Heart left ventricle (tissue), 16 donors: ENCODE measurements at regions not wholly inside any gene's neighbourhood (a gene's known extent, or its start where the extent isn't known, plus 50 kb on each side); places are given as distances from the start of the nearest gene placed in this dataset.

Source experiments
- ATAC-seq, 4 donors: fragments of 200-7000 bp; cut with Tn5 transposase; one replicate each; pipeline ENCODE4 v1.9.1; 2020 to 2022; ENCODE audit warnings: moderate library complexity in 4 of 4, mild to moderate bottlenecking in 3 of 4, moderate number of reproducible peaks in 1 of 4
- DNase-seq, 5 donors: peaks; one replicate each; pipeline ENCODE4 v3.0.0-alpha.2; 2020
- H3K27ac ChIP-seq, 12 donors: fragments of 200-600 bp; sonication (generic) in 4 of 12; one replicate each; pipeline versions ENCODE4 v1.5.0 to v1.8.0; 2016 to 2022; ENCODE audit warnings: mild to moderate bottlenecking in 2 of 12
- H3K27me3 ChIP-seq, 9 donors: fragments of 200-600 bp; sonication (generic) in 2 of 9; one replicate each; pipeline versions ENCODE4 v1.5.1 to v1.8.0; 2016 to 2022; ENCODE audit warnings: mild to moderate bottlenecking in 3 of 9
- H3K36me3 ChIP-seq, 9 donors: fragments of 200-600 bp; sonication (generic) in 2 of 9; one replicate each; pipeline versions ENCODE4 v1.5.0 to v1.8.0; 2018 to 2022; ENCODE audit warnings: mild to moderate bottlenecking in 2 of 9
- H3K4me1 ChIP-seq, 12 donors: fragments of 200-600 bp; sonication (generic) in 4 of 12; one replicate each; pipeline versions ENCODE4 v1.5.0 to v1.8.0; 2016 to 2022; ENCODE audit warnings: mild to moderate bottlenecking in 3 of 12
- H3K4me3 ChIP-seq, 12 donors: fragments of 200-600 bp; sonication (generic) in 4 of 12; one replicate each; pipeline versions ENCODE4 v1.5.0 to v1.8.0; 2017 to 2022; ENCODE audit warnings: mild to moderate bottlenecking in 9 of 12, moderate library complexity in 4 of 12
- H3K9me3 ChIP-seq, 12 donors: fragments of 200-600 bp; sonication (generic) in 4 of 12; one replicate each; pipeline versions ENCODE4 v1.5.0 to v1.8.0; 2016 to 2022; ENCODE audit warnings: mild to moderate bottlenecking in 1 of 12
- POLR2A ChIP-seq, 2 donors: fragments of 450-650 bp; IDR thresholded peaks; one replicate each; pipeline ENCODE4 v1.6.1; 2017; ENCODE audit warnings: antibody characterized with exemption in 2 of 2, mild to moderate bottlenecking in 2 of 2, moderate library complexity in 2 of 2
- WGBS, 4 donors: extraction: QIAGEN DNeasy Blood & Tissue Kit in 2 of 4; methylation state at CpG; one replicate each; pipeline versions ENCODE4 v1.1.5 to v1.1.7; 2013 to 2018; 5-methylcytosine and 5-hydroxymethylcytosine counted together
- intact Hi-C, 10 donors: fragments of 100-400 bp; cut with DNase I; formaldehyde crosslinking; loops; one replicate each; pipeline versions ENCODE4 v1.11.1 to v1.14.2; 2022
- TF ChIP-seq, protein P1 (sequence below), 12 donors: fragments of 200-600 bp; sonication (generic) in 4 of 12; IDR thresholded peaks; one replicate each; pipeline versions ENCODE4 v1.5.0 to v1.8.0; 2018 to 2022; ENCODE audit warnings: antibody characterized with exemption in 12 of 12, mild to moderate bottlenecking in 5 of 12
- donor health status: ischemic (EF 13 %, LVEDD 7.1; RV severe dilation, severe dysfunction).
- donor health status: healthy with polysubstance abuse.
- donor health status: DM: no; HTN: yes; CAD: no.
- donor health status: DM: no; HTN: no; CAD: no.
- donor health status: ischemic (EF 25% LVEDD 6.9; RV normal size, moderate dysfunction).
- donor health status: ischemic (EF 25% LVEDD 5.7; RV mildly dilated, moderate dysfunction).
- donor health status: healthy.
- donor health status: DM: yes; HTN: yes; CAD: no.
- donor health status: ischemic (EF 35%, LVEDD 5.7; RV mildly dilated, moderate dysfunction).
- donor health status: nonischemic (EF 11% LVEDD 7.7; RV severe dilation, severe dysfunction).
- donor health status: DM: yes; HTN: yes; CAD: no.
- donor health status: PGD.
- donor health status: ischemic (EF 29% LVEDD 5.4; RV normal size, mild dysfunction).
- donor health status: nonischemic (EF 23%, LVEDD 6.1; RV moderate dilation, normal function).

DNA sequence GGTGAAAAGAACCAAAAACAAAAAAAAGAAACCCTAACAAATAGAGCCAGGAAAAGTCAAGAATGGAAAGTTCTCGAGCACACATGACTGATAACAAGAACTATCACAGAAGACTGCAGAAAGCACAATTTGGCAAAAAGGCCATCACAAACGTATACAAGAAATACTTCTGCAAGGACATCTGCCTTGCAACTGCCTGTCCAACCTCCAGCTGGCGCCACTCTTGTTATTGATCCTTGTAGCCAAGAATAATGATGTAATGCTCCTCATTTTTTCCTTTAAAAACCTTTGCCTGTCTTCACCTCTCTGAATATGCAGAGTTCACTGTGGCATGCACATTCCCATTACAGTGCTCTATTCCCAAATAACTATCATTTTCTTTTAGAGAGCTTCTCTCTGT is 87.9 kb upstream of the BMP5 start:
- 34 to 58% (median 44%) methylated on average over 3 of the region's 3 CpGs for WGBS, 4 donors
- DNase-seq = no peak
- intact Hi-C loops = no loop called here

DNA sequence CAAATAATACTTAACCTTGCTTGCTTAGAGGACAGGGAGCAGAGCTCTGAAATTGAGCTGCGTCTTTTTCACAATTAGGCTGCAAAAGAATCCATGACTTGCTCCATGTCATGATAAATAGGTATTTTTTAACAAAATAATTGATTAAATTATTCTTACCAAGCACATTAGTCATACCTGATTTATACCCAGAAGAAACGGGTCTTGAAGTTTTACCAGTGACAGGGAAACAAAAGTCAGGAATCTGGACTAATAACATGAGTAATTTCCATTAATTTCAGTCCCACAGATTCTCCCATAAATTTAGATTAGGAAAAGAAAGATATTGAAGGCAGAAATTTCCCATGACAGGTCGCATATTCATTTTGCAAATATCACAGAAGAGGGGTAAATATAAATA is 85.0 kb upstream of the BMP5 start:
- no peaks in the 10 kb centered on the region for H3K36me3 ChIP-seq
- TF ChIP-seq POLR2A (IDR thresholded peaks at IDR 0.05) = no peak
- intact Hi-C loops = no loop called here
- no peak overlapping the region for H3K27ac ChIP-seq
- no peak for DNase-seq
- peaks cover 0 to 9% (median 0%) of the 10 kb centered on the region in 12 donors for H3K4me1 ChIP-seq
- 86 to 94% (median 90%) methylated on average over 3 of the region's 3 CpGs for WGBS, 4 donors
- no peaks in the 10 kb centered on the region for H3K27me3 ChIP-seq
- no peak overlapping the region for H3K4me3 ChIP-seq
- no peaks in the 10 kb centered on the region for H3K9me3 ChIP-seq
- ATAC-seq = no peak

More for the DNA sequence above, 87.9 kb upstream of the BMP5 start:
- ATAC-seq = no peak
- no peaks in the 10 kb centered on the region for H3K9me3 ChIP-seq
- peak overlapping the region in 1 of 12 donors; percentile 29 for H3K27ac ChIP-seq
- H3K27me3 ChIP-seq = no peaks in the 10 kb centered on the region
- H3K4me3 ChIP-seq = no peak overlapping the region
- TF ChIP-seq POLR2A (IDR thresholded peaks at IDR 0.05) = no peak
- TF ChIP-seq, protein P1, sequence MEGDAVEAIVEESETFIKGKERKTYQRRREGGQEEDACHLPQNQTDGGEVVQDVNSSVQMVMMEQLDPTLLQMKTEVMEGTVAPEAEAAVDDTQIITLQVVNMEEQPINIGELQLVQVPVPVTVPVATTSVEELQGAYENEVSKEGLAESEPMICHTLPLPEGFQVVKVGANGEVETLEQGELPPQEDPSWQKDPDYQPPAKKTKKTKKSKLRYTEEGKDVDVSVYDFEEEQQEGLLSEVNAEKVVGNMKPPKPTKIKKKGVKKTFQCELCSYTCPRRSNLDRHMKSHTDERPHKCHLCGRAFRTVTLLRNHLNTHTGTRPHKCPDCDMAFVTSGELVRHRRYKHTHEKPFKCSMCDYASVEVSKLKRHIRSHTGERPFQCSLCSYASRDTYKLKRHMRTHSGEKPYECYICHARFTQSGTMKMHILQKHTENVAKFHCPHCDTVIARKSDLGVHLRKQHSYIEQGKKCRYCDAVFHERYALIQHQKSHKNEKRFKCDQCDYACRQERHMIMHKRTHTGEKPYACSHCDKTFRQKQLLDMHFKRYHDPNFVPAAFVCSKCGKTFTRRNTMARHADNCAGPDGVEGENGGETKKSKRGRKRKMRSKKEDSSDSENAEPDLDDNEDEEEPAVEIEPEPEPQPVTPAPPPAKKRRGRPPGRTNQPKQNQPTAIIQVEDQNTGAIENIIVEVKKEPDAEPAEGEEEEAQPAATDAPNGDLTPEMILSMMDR (IDR thresholded peaks at IDR 0.05) = peak in 2 of 12 donors; percentile 22 to 31
- H3K36me3 ChIP-seq = no peaks in the 10 kb centered on the region
- H3K4me1 ChIP-seq = peaks cover 0 to 6% (median 0%) of the 10 kb centered on the region in 12 donors

DNA sequence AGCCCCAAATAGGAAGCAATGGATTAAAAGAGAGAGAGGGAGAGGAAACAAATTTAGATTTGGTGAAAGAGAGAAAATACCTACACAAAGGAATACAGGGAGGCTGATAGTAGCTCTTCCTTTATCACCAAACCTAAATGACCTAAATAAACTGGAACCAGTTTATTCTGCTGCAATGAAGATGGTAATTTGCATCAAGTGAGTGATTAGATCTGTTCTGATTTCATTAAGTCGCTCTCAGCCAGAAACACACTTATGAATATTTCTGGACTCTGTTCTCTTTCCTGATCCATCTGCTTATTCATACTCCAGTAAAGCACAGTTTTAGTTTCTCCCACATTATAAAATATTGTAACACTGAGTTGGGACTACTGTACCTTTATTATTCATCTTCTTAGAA is 83.4 kb upstream of the BMP5 start:
- ATAC-seq (no peak), DNase-seq (no peak)
- Histone ChIP-seq H3K4me1 (peaks cover 0 to 5% (median 0%) of the 10 kb centered on the region in 12 donors), H3K27me3 (no peaks in the 10 kb centered on the region), H3K27ac (peak overlapping the region in 4 of 12 donors; percentile 3 to 37 (median 29)), H3K9me3 (no peaks in the 10 kb centered on the region), H3K36me3 (no peaks in the 10 kb centered on the region), H3K4me3 (peak overlapping the region in 2 of 12 donors; percentile 7 to 15)
- intact Hi-C loops = loop anchor here in 6 of 10 donors (1.0 to 10.0 kb wide), 5 partner anchors 25 to 684 kb away; partner anchors contain the start of gene BMP5 (in 1 of the 6)
- 76 to 87% (median 81%) methylated on average over 1 of the region's 1 CpG for WGBS, 4 donors
- TF ChIP-seq POLR2A (IDR thresholded peaks at IDR 0.05) = no peak
- TF ChIP-seq, protein P1 (IDR thresholded peaks at IDR 0.05) = no peak

DNA sequence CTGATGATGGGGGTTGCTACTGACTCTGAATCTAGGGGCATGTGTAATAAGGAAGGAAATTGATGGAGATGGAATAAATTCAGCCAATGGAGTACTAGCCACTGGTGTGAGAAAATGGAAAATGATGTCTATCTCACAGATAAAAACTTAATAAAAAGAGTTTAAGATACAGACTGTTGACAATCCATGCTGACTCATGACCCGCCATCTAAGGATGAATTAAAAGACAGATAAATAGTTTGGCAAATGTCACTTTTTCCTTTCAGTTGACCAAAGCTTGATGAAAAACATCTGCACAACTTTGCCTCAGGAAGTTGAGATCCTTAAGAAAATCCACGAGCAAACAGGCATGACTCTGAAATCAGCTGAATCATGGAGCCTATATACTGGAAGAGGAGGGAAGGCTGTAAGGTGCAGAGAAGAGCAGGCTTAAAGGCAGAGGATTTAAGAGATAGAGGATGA is 82.6 kb upstream of the BMP5 start:
- H3K27ac ChIP-seq = peak overlapping the region in 4 of 12 donors; percentile 3 to 37 (median 29)
- WGBS, 4 donors = 42 to 60% (median 56%) methylated on average over 2 of the region's 2 CpGs
- no peaks in the 10 kb centered on the region for H3K27me3 ChIP-seq
- H3K4me1 ChIP-seq = peaks cover 0 to 5% (median 0%) of the 10 kb centered on the region in 12 donors
- TF ChIP-seq, protein P1 (IDR thresholded peaks at IDR 0.05) = no peak
- TF ChIP-seq POLR2A (IDR thresholded peaks at IDR 0.05) = no peak
- no peak for DNase-seq
- peak overlapping the region in 2 of 12 donors; percentile 7 to 15 for H3K4me3 ChIP-seq
- no peaks in the 10 kb centered on the region for H3K9me3 ChIP-seq
- peak in 3 of 4 donors; percentile 30 to 60 (median 36) for ATAC-seq
- intact Hi-C loops = loop anchor here in 6 of 10 donors (5.0 to 10.0 kb wide), 4 partner anchors 83 to 683 kb away; partner anchors contain the start of gene BMP5 (in 1 of the 6)
- H3K36me3 ChIP-seq = no peaks in the 10 kb centered on the region
